ENCODE measurements at regions not wholly inside any gene's neighbourhood (a gene's known extent, or its start where the extent isn't known, plus 50 kb on each side); places are given as distances from the start of the nearest gene placed in this dataset.

- no peak overlapping the region for H3K4me2 ChIP-seq (ENCODE audit: low read length)
- no peaks in the 10 kb centered on the region for H3K36me3 ChIP-seq (ENCODE audit: insufficient read depth, low read length)
- H3K27me3 ChIP-seq (ENCODE audit: control insufficient read depth, insufficient read depth, low read length): no peaks in the 10 kb centered on the region
- H3K9ac ChIP-seq (ENCODE audit: low read depth, low read length): no peak overlapping the region
- no peak overlapping the region for H3K4me3 ChIP-seq (ENCODE audit: low read length)
- peaks cover 16% of the 10 kb centered on the region for H3K4me1 ChIP-seq (ENCODE audit: control insufficient read depth, insufficient read depth, low read length)
- H3K9me3 ChIP-seq (replicated peaks; ENCODE audit: low read length): no peaks in the 10 kb centered on the region
These were observed 85.4 kb upstream of the ZEB2 start for GRCh38 chr2:144605231-144605840.

GRCh38 chr2:144603334-144603733 lies 83.4 kb upstream of the ZEB2 start:
- H3K36me3 ChIP-seq (ENCODE audit: insufficient read depth, low read length): no peaks in the 10 kb centered on the region
- H3K4me1 ChIP-seq (ENCODE audit: control insufficient read depth, insufficient read depth, low read length): peaks cover 9% of the 10 kb centered on the region
- H3K4me2 ChIP-seq (ENCODE audit: low read length): no peak overlapping the region
- no peak overlapping the region for H3K9ac ChIP-seq (ENCODE audit: low read depth, low read length)
- no peak overlapping the region for H3K4me3 ChIP-seq (ENCODE audit: low read length)
- H3K27me3 ChIP-seq (ENCODE audit: control insufficient read depth, insufficient read depth, low read length): no peaks in the 10 kb centered on the region
- H3K9me3 ChIP-seq (replicated peaks; ENCODE audit: low read length): no peaks in the 10 kb centered on the region

DNA sequence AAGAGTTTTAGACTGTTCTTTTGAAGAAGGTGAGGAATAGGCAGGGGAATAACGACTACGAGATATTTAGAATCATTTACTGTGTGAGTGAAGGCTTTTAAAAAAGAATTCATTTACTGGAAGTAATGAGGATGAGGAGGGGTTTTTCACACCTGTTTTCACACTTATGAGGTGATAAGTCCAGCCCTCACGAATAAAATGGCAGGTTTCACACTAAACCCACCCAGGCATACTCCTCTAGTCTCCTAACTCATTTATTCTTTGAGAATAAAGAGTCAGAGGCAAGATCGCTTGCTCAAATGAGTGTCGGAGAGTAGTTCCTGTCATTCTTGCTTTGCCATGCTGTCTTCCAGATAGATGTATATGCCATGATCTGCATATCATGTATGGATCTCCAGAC lies 79.0 kb upstream of the ZEB2 start:
- Histone ChIP-seq H3K4me2 (ENCODE audit: low read length) (no peak overlapping the region), H3K9me3 (replicated peaks; ENCODE audit: low read length) (no peaks in the 10 kb centered on the region), H3K27me3 (ENCODE audit: control insufficient read depth, insufficient read depth, low read length) (no peaks in the 10 kb centered on the region), H3K9ac (ENCODE audit: low read depth, low read length) (no peak overlapping the region), H3K4me1 (ENCODE audit: control insufficient read depth, insufficient read depth, low read length) (peaks cover 16% of the 10 kb centered on the region), H3K4me3 (ENCODE audit: low read length) (no peak overlapping the region), H3K36me3 (ENCODE audit: insufficient read depth, low read length) (no peaks in the 10 kb centered on the region)

DNA sequence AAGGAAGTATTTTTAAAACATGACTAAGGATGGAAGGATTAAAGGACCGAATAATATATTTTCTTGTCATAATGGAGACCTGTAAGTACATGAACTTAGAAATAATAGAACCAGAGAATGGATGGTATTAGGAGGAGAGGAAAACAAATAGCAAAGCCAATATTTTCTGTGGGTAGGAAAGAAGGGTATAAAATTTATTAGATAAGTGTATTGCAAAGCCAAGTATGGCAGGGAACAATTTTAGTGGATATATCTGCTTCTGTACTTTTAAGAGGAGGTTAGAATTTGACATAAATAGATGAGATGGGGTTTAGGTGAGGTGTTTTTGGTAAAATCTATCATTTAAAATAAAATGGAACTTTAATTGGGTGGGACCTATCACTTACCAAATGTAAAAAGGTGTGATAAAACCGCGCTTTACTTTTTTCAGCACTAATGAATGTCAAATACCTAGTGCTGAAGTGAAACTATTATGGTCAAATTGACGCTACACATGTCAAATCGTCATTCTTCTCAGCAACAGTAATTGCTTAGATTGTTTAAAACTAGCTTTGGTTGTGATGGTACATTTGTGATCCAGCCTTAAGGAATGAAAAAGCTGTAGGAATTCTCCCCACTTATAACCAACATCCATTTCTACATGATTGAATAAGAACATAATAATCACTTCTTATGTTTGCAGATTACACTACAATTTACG lies 78.1 kb upstream of the ZEB2 start:
- H3K4me1 ChIP-seq (ENCODE audit: control insufficient read depth, insufficient read depth, low read length): peaks cover 16% of the 10 kb centered on the region
- no peak overlapping the region for H3K4me2 ChIP-seq (ENCODE audit: low read length)
- no peaks in the 10 kb centered on the region for H3K36me3 ChIP-seq (ENCODE audit: insufficient read depth, low read length)
- no peak overlapping the region for H3K4me3 ChIP-seq (ENCODE audit: low read length)
- H3K9ac ChIP-seq (ENCODE audit: low read depth, low read length): no peak overlapping the region
- H3K27me3 ChIP-seq (ENCODE audit: control insufficient read depth, insufficient read depth, low read length): no peaks in the 10 kb centered on the region
- H3K9me3 ChIP-seq (replicated peaks; ENCODE audit: low read length): no peaks in the 10 kb centered on the region

DNA sequence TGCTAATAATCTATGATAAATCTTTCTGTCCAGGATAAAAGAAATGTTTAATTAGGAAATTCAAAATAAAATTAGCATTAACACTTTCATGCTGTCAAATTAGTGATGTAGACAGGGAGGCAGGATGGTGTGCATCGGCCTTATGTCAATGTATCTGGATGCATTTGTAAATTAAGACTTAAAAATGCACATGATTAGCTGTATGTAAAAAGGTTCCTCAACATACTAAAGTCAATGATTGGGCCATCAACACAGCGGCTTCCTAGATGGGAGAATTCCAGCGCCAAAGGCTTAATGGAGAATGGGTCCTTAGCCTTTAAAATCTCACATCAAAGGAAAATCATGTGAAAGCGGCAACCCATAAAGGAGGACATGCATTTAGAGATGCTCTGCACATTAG lies 77.5 kb upstream of the ZEB2 start:
- H3K9ac ChIP-seq (ENCODE audit: low read depth, low read length): no peak overlapping the region
- H3K36me3 ChIP-seq (ENCODE audit: insufficient read depth, low read length): no peaks in the 10 kb centered on the region
- no peaks in the 10 kb centered on the region for H3K27me3 ChIP-seq (ENCODE audit: control insufficient read depth, insufficient read depth, low read length)
- no peak overlapping the region for H3K4me2 ChIP-seq (ENCODE audit: low read length)
- no peak overlapping the region for H3K4me3 ChIP-seq (ENCODE audit: low read length)
- no peaks in the 10 kb centered on the region for H3K9me3 ChIP-seq (replicated peaks; ENCODE audit: low read length)
- H3K4me1 ChIP-seq (ENCODE audit: control insufficient read depth, insufficient read depth, low read length): peaks cover 16% of the 10 kb centered on the region

DNA sequence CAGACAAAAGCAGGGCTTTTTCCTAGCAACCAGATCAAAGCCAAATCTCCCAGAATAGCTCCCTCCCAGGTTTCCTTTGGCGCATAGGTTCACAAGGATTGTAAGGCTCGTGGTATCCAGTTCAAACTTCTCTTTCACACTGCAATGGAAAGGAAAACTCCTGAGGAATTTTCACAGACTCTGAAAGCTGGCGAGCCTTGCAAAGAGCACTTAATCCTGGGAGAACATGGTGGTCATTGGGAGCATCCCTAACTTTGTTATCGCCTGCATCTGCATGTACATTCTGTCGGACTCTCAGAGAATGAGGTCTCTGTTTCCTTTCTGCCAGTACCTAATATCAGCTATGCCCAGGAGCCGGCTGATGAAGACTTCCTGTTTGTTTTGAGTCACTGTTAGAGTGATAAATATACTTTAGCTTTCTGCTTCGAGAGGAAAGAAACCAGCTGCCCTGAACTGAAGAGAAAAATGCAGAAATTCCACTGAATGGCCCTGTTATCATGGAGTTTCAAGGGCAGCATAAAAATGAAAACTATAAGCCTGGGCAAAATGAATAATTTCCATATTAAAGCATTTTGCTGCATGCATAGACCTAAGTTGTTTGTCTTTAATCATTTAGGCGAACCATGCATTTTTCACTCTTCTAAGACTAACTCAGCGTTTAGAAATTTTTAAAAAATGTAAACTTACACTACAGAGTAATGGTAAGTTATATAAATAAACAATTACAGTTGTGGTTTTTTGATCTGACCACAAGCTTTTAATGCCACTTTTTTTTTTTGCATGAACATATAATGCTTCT lies 76.4 kb upstream of the ZEB2 start:
- H3K4me3 ChIP-seq (ENCODE audit: low read length): peak overlapping the region; percentile 12
- no peaks in the 10 kb centered on the region for H3K36me3 ChIP-seq (ENCODE audit: insufficient read depth, low read length)
- no peaks in the 10 kb centered on the region for H3K9me3 ChIP-seq (replicated peaks; ENCODE audit: low read length)
- H3K4me2 ChIP-seq (ENCODE audit: low read length): peak overlapping the region; percentile 63
- H3K9ac ChIP-seq (ENCODE audit: low read depth, low read length): no peak overlapping the region
- peaks cover 16% of the 10 kb centered on the region for H3K4me1 ChIP-seq (ENCODE audit: control insufficient read depth, insufficient read depth, low read length)
- H3K27me3 ChIP-seq (ENCODE audit: control insufficient read depth, insufficient read depth, low read length): no peaks in the 10 kb centered on the region

- H3K27me3 ChIP-seq (ENCODE audit: control insufficient read depth, insufficient read depth, low read length): no peaks in the 10 kb centered on the region
- no peaks in the 10 kb centered on the region for H3K9me3 ChIP-seq (replicated peaks; ENCODE audit: low read length)
- peak overlapping the region; percentile 63 for H3K4me2 ChIP-seq (ENCODE audit: low read length)
- no peaks in the 10 kb centered on the region for H3K36me3 ChIP-seq (ENCODE audit: insufficient read depth, low read length)
- H3K4me3 ChIP-seq (ENCODE audit: low read length): no peak overlapping the region
- H3K9ac ChIP-seq (ENCODE audit: low read depth, low read length): no peak overlapping the region
- peaks cover 16% of the 10 kb centered on the region for H3K4me1 ChIP-seq (ENCODE audit: control insufficient read depth, insufficient read depth, low read length)
These were observed 75.8 kb upstream of the ZEB2 start for GRCh38 chr2:144595686-144596072.

- no peak overlapping the region for H3K4me3 ChIP-seq (ENCODE audit: low read length)
- peaks cover 16% of the 10 kb centered on the region for H3K4me1 ChIP-seq (ENCODE audit: control insufficient read depth, insufficient read depth, low read length)
- no peak overlapping the region for H3K9ac ChIP-seq (ENCODE audit: low read depth, low read length)
- no peak overlapping the region for H3K4me2 ChIP-seq (ENCODE audit: low read length)
- no peaks in the 10 kb centered on the region for H3K9me3 ChIP-seq (replicated peaks; ENCODE audit: low read length)
- H3K27me3 ChIP-seq (ENCODE audit: control insufficient read depth, insufficient read depth, low read length): no peaks in the 10 kb centered on the region
- no peaks in the 10 kb centered on the region for H3K36me3 ChIP-seq (ENCODE audit: insufficient read depth, low read length)
These were observed 75.4 kb upstream of the ZEB2 start for GRCh38 chr2:144595279-144595678.

DNA sequence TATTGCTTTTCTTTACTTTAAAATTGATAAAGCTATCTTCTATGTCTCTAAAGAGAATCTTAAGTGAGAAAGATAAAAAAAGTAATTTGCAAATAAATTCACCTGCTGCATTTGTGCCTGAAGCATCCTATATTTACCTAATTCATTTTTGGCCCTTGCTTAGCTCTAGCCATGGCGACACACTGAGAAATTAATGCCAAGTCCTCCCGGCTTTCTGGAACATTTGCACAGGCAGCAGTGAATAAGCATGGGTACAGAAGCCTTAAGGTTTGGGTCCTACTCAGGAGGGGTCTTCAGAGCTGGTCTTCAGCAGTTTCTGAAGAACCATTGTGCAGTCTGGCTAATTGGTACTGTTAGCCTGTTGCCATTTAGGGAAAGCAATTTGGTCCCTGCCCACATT lies 73.9 kb upstream of the ZEB2 start:
- H3K9ac ChIP-seq (ENCODE audit: low read depth, low read length): no peak overlapping the region
- no peaks in the 10 kb centered on the region for H3K36me3 ChIP-seq (ENCODE audit: insufficient read depth, low read length)
- no peak overlapping the region for H3K4me3 ChIP-seq (ENCODE audit: low read length)
- H3K4me2 ChIP-seq (ENCODE audit: low read length): no peak overlapping the region
- H3K9me3 ChIP-seq (replicated peaks; ENCODE audit: low read length): no peaks in the 10 kb centered on the region
- H3K4me1 ChIP-seq (ENCODE audit: control insufficient read depth, insufficient read depth, low read length): peaks cover 16% of the 10 kb centered on the region
- H3K27me3 ChIP-seq (ENCODE audit: control insufficient read depth, insufficient read depth, low read length): no peaks in the 10 kb centered on the region

DNA sequence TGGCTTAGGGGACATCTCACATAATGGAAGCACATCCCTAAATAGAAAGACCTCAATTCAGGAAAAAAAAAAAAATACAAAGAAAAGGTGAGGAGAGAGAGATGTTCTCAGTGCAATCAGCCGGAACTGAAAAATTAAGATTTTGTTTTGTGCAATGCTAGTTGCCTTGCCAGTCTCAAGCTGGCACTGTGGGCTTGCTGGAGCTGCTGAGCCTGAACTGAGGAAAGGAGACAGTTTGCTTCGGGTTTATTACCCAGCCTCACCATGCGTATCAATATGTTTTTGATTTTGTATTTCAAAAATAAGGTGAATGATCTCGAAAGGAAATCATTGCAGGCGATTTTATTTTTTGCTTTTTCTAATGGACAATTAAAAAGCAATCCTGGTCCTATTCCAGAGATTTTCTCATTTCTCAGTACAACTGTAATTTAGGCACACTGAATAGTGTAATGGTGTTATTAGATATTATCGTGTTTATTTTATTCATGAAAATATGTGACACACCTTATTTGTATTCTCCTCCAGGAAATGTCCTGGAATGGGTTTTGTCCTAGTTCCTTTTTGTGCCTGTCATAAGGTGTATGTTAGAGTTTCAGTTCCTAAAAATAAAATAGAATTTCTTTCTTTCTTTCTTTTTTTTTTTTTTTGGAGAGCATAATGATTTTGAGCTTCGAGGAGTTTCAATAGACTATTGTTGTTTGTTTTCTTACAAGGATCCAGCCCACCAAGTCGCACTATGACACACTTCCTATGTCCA lies 72.8 kb upstream of the ZEB2 start:
- H3K4me3 ChIP-seq (ENCODE audit: low read length): no peak overlapping the region
- no peaks in the 10 kb centered on the region for H3K36me3 ChIP-seq (ENCODE audit: insufficient read depth, low read length)
- peaks cover 16% of the 10 kb centered on the region for H3K4me1 ChIP-seq (ENCODE audit: control insufficient read depth, insufficient read depth, low read length)
- H3K9ac ChIP-seq (ENCODE audit: low read depth, low read length): no peak overlapping the region
- no peaks in the 10 kb centered on the region for H3K9me3 ChIP-seq (replicated peaks; ENCODE audit: low read length)
- H3K4me2 ChIP-seq (ENCODE audit: low read length): no peak overlapping the region
- H3K27me3 ChIP-seq (ENCODE audit: control insufficient read depth, insufficient read depth, low read length): no peaks in the 10 kb centered on the region

DNA sequence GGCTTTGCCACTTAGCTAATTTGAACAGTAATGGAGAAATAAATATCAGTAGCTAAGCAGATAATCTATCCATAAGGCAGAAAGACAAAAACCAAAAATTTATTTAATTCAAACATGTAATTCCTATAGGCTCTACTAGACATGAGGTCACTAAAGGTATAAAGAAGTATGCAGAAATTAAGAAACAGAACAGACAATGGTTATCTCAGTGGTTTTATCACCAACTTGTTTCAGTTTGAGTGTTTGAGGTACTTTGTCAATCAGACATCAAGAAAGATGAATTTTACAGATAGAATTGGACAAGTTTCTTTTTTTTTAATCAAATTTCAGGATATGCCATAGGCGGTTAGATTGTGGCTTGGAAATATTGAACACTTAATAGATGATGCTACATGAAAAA lies 67.4 kb upstream of the ZEB2 start:
- Histone ChIP-seq H3K9ac (ENCODE audit: low read depth, low read length) (no peak overlapping the region), H3K4me1 (ENCODE audit: control insufficient read depth, insufficient read depth, low read length) (peaks cover 12% of the 10 kb centered on the region), H3K36me3 (ENCODE audit: insufficient read depth, low read length) (no peaks in the 10 kb centered on the region), H3K4me2 (ENCODE audit: low read length) (no peak overlapping the region), H3K27me3 (ENCODE audit: control insufficient read depth, insufficient read depth, low read length) (no peaks in the 10 kb centered on the region), H3K9me3 (replicated peaks; ENCODE audit: low read length) (no peaks in the 10 kb centered on the region), H3K4me3 (ENCODE audit: low read length) (no peak overlapping the region)

Data from skeletal muscle satellite cell (primary cell).